Nephron (organoid): ENCODE measurements at regions not wholly inside any gene's neighbourhood (a gene's known extent, or its start where the extent isn't known, plus 50 kb on each side); places are given as distances from the start of the nearest gene placed in this dataset.

Experiments used
- H3K27ac Mint-ChIP-seq, 3 experiments: 2 replicates each; pipeline ENCODE4 v1.8.0; 2020; ENCODE audit warnings: mixed read lengths in 3 of 3, mild to moderate bottlenecking in 2 of 3, moderate library complexity in 1 of 3
- H3K27me3 Mint-ChIP-seq: 2 replicates; pipeline ENCODE4 v1.8.0; 2021; ENCODE audit warnings: low read depth, mild to moderate bottlenecking, moderate library complexity, mixed read lengths
- H3K36me3 Mint-ChIP-seq: 2 replicates; pipeline ENCODE4 v1.8.0; 2020; ENCODE audit warnings: low read depth, mixed read lengths
- H3K4me1 Mint-ChIP-seq: 2 replicates; pipeline ENCODE4 v1.8.0; 2020; ENCODE audit warnings: mixed read lengths
- H3K4me3 Mint-ChIP-seq, 3 experiments: 2 replicates each; pipeline ENCODE4 v1.8.0; 2020; ENCODE audit warnings: mild to moderate bottlenecking in 3 of 3, mixed read lengths in 3 of 3, moderate library complexity in 2 of 3
- H3K9me3 Mint-ChIP-seq: 2 replicates; pipeline ENCODE4 v1.8.0; 2020; ENCODE audit warnings: mixed read lengths
- TF ChIP-seq, protein P1 (sequence below), 3 experiments: fragments of 200-600 bp; sonication (generic); IDR thresholded peaks; one replicate each; pipeline ENCODE4 v1.5.0; 2021; ENCODE audit warnings: antibody characterized with exemption in 3 of 3; ENCODE audit not compliant: unreplicated experiment in 3 of 3

- H3K27me3 Mint-ChIP-seq, result no peaks in the 10 kb centered on the region
- H3K4me1 Mint-ChIP-seq, result no peaks in the 10 kb centered on the region
- H3K27ac Mint-ChIP-seq, result no peak overlapping the region
- H3K36me3 Mint-ChIP-seq, result no peaks in the 10 kb centered on the region
- no peak overlapping the region for H3K4me3 Mint-ChIP-seq
- H3K9me3 Mint-ChIP-seq, result peaks cover 7% of the 10 kb centered on the region
- TF ChIP-seq, protein P1, sequence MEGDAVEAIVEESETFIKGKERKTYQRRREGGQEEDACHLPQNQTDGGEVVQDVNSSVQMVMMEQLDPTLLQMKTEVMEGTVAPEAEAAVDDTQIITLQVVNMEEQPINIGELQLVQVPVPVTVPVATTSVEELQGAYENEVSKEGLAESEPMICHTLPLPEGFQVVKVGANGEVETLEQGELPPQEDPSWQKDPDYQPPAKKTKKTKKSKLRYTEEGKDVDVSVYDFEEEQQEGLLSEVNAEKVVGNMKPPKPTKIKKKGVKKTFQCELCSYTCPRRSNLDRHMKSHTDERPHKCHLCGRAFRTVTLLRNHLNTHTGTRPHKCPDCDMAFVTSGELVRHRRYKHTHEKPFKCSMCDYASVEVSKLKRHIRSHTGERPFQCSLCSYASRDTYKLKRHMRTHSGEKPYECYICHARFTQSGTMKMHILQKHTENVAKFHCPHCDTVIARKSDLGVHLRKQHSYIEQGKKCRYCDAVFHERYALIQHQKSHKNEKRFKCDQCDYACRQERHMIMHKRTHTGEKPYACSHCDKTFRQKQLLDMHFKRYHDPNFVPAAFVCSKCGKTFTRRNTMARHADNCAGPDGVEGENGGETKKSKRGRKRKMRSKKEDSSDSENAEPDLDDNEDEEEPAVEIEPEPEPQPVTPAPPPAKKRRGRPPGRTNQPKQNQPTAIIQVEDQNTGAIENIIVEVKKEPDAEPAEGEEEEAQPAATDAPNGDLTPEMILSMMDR (IDR thresholded peaks at IDR 0.05; ENCODE audit: unreplicated experiment in 3 of 3), result no peak
These were observed 201.5 kb upstream of the SPOCK3 start for GRCh38 chr4:167435786-167436185.

DNA sequence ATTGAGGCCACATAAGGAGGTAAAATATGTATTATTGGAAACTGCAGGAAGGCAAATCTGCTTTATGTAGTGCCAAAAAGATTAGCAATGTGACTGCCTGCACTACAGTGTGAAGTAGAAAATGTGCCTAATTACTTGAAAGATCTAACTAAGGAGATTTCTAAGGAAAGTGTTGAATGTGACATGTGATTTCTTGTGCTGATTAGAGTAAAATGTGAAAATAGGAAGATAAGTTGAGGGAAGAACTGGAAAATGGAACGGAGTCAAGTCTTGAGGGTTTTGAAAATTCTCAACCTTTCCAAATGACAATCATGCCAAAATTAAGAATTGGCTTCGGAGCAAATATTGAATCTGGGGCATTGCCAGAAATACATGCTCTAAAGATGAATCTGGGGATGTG, 209.5 kb upstream of the SPOCK3 start:
- no peaks in the 10 kb centered on the region for H3K27me3 Mint-ChIP-seq
- TF ChIP-seq, protein P1 (IDR thresholded peaks at IDR 0.05; ENCODE audit: unreplicated experiment in 3 of 3), result no peak
- H3K9me3 Mint-ChIP-seq, result no peaks in the 10 kb centered on the region
- H3K4me3 Mint-ChIP-seq, result no peak overlapping the region
- H3K36me3 Mint-ChIP-seq, result no peaks in the 10 kb centered on the region
- H3K4me1 Mint-ChIP-seq, result no peaks in the 10 kb centered on the region
- H3K27ac Mint-ChIP-seq, result no peak overlapping the region

DNA sequence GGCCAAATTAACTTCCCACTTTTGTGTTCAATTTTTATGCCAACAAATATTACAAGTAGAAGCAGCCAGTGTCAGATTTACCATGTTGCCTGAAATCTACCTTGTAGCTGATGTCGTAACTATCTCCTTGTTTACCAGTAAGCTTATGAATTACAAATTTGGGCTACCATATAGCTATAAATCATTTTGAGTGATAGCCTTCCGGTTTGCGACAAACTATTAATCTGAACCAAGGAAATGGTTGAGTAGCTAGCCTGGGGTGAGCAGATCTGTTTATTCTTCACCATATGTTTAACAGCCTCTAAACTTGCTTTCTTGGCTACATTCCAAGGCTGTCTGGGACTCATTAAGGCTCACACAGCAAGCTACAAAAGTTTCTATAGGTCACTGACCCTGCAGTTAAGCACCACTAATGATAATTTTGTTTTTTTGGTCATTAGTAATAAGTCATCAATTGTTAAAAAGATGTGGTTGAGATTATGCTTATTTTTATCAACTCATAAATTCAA, 218.7 kb upstream of the SPOCK3 start:
- Mint-ChIP-seq H3K27ac (no peak overlapping the region), H3K4me3 (no peak overlapping the region), H3K4me1 (no peaks in the 10 kb centered on the region), H3K27me3 (no peaks in the 10 kb centered on the region), H3K36me3 (no peaks in the 10 kb centered on the region), H3K9me3 (no peaks in the 10 kb centered on the region)
- TF ChIP-seq, protein P1 (IDR thresholded peaks at IDR 0.05; ENCODE audit: unreplicated experiment in 3 of 3), result no peak

- TF ChIP-seq, protein P1 (IDR thresholded peaks at IDR 0.05; ENCODE audit: unreplicated experiment in 3 of 3), result no peak
These were observed 222.3 kb upstream of the SPOCK3 start for GRCh38 chr4:167456619-167457018.

GRCh38 chr4:167469436-167469835, 235.1 kb upstream of the SPOCK3 start:
- H3K27me3 Mint-ChIP-seq, result no peaks in the 10 kb centered on the region
- H3K27ac Mint-ChIP-seq, result no peak overlapping the region

More at GRCh38 chr4:167456619-167457018, 222.3 kb upstream of the SPOCK3 start:
- H3K27ac Mint-ChIP-seq, result no peak overlapping the region
- H3K36me3 Mint-ChIP-seq, result no peaks in the 10 kb centered on the region
- H3K27me3 Mint-ChIP-seq, result no peaks in the 10 kb centered on the region
- H3K4me1 Mint-ChIP-seq, result no peaks in the 10 kb centered on the region
- H3K9me3 Mint-ChIP-seq, result no peaks in the 10 kb centered on the region
- no peak overlapping the region for H3K4me3 Mint-ChIP-seq

GRCh38 chr4:167475951-167476350, 241.7 kb upstream of the SPOCK3 start:
- H3K9me3 Mint-ChIP-seq, result no peaks in the 10 kb centered on the region
- H3K27ac Mint-ChIP-seq, result no peak overlapping the region
- no peaks in the 10 kb centered on the region for H3K36me3 Mint-ChIP-seq
- TF ChIP-seq, protein P1 (IDR thresholded peaks at IDR 0.05; ENCODE audit: unreplicated experiment in 3 of 3), result no peak
- H3K27me3 Mint-ChIP-seq, result peaks cover 4% of the 10 kb centered on the region
- H3K4me1 Mint-ChIP-seq, result peaks cover 4% of the 10 kb centered on the region
- no peak overlapping the region for H3K4me3 Mint-ChIP-seq

More at GRCh38 chr4:167469436-167469835, 235.1 kb upstream of the SPOCK3 start:
- TF ChIP-seq, protein P1 (IDR thresholded peaks at IDR 0.05; ENCODE audit: unreplicated experiment in 3 of 3), result no peak
- H3K36me3 Mint-ChIP-seq, result no peaks in the 10 kb centered on the region
- no peak overlapping the region for H3K4me3 Mint-ChIP-seq
- no peaks in the 10 kb centered on the region for H3K4me1 Mint-ChIP-seq
- no peaks in the 10 kb centered on the region for H3K9me3 Mint-ChIP-seq
